ENCODE measurements at regions not wholly inside any gene's neighbourhood (a gene's known extent, or its start where the extent isn't known, plus 50 kb on each side); places are given as distances from the start of the nearest gene placed in this dataset.

- TF ChIP-seq CTCF (IDR thresholded peaks at IDR 0.05; ENCODE audit: insufficient read depth, missing control alignments) = no peak
- FAIRE-seq (no peak), DNase-seq (ENCODE audit: insufficient read length, low spot score) (no peak)
These were observed 322.2 kb downstream of the BRD1 start for GRCh38 chr22:49505337-49506009.

GRCh38 chr22:49503896-49504521, 323.7 kb downstream of the BRD1 start:
- no peak for TF ChIP-seq CTCF (IDR thresholded peaks at IDR 0.05; ENCODE audit: insufficient read depth, missing control alignments)
- DNase-seq (ENCODE audit: insufficient read length, low spot score) (no peak), FAIRE-seq (no peak)

- FAIRE-seq (no peak), DNase-seq (ENCODE audit: insufficient read length, low spot score) (no peak)
- TF ChIP-seq CTCF (IDR thresholded peaks at IDR 0.05; ENCODE audit: insufficient read depth, missing control alignments) = no peak
These were observed 324.4 kb downstream of the BRD1 start for GRCh38 chr22:49503321-49503720.

- TF ChIP-seq CTCF (IDR thresholded peaks at IDR 0.05; ENCODE audit: insufficient read depth, missing control alignments) = no peak
- DNase-seq (ENCODE audit: insufficient read length, low spot score) (no peak), FAIRE-seq (no peak)
These were observed 325.4 kb downstream of the BRD1 start for GRCh38 chr22:49502126-49502826.

GRCh38 chr22:49500942-49501395, 326.7 kb downstream of the BRD1 start:
- FAIRE-seq (no peak), DNase-seq (ENCODE audit: insufficient read length, low spot score) (no peak)
- no peak for TF ChIP-seq CTCF (IDR thresholded peaks at IDR 0.05; ENCODE audit: insufficient read depth, missing control alignments)

GRCh38 chr22:49500076-49500460, 327.6 kb downstream of the BRD1 start:
- no peak for TF ChIP-seq CTCF (IDR thresholded peaks at IDR 0.05; ENCODE audit: insufficient read depth, missing control alignments)
- FAIRE-seq (no peak), DNase-seq (ENCODE audit: insufficient read length, low spot score) (no peak)

All from D721Med (cell line).